ENCODE measurements at regions not wholly inside any gene's neighbourhood (a gene's known extent, or its start where the extent isn't known, plus 50 kb on each side); places are given as distances from the start of the nearest gene placed in this dataset.

DNA sequence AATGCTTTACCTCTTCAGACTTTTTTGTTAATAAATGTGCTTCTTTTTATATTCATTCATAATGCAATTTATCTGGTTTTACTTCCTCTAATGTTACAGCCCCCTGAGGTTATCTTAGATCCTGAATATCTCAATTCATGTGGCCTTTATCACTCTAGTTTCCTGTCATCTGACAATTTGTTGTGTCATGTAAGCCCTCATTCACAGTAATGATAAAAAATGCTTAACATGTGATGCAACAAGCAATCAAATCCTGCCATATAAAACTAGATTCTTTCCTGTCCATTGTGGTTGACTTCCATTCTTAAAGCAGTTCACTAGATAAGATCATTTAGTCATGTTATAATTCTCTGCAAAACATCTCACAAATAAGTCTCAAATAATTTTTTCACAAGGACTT is 991.2 kb upstream of the ACO1 start:
- ChIA-PET CTCF (no interaction called here), POLR2A (ENCODE audit: unreplicated experiment) (no interaction called here)
- H2BK15ac ChIP-seq (ENCODE audit: low read depth, low read length), result no peak overlapping the region
- no peak overlapping the region for H3K14ac ChIP-seq (replicated peaks; ENCODE audit: low read depth, low read length)
- in situ Hi-C loops (cut with MboI; ENCODE audit: low sequenced_read_pairs), result no loop called here
- dilution Hi-C loops (cut with HindIII; ENCODE audit: low sequenced_read_pairs, unreplicated experiment), result no loop called here
- H3K4me2 ChIP-seq (ENCODE audit: low read depth, low read length), result no peak overlapping the region
- no peak for TF ChIP-seq MXI1 (IDR thresholded peaks at IDR 0.05; ENCODE audit: borderline replicate concordance, low read depth, low read length)
- no peak for TF ChIP-seq USF2 (IDR thresholded peaks at IDR 0.05; ENCODE audit: low read depth, low read length)
- no peak for TF ChIP-seq MAFK (IDR thresholded peaks at IDR 0.05; ENCODE audit: low read depth, low read length)
- no peak for TF ChIP-seq CHD1 (IDR thresholded peaks at IDR 0.05; ENCODE audit: low read depth, low read length)
- no peak for TF ChIP-seq POLR2A (IDR thresholded peaks at IDR 0.05; ENCODE audit: low read depth, low read length)
- TF ChIP-seq RAD21 (IDR thresholded peaks at IDR 0.05; ENCODE audit: low read length), result no peak
- no peak overlapping the region for H3K4ac ChIP-seq (ENCODE audit: low read depth, low read length)
- H4K5ac ChIP-seq (ENCODE audit: low read depth, low read length), result no peak overlapping the region
- no peak overlapping the region for H2BK5ac ChIP-seq (ENCODE audit: low read depth, low read length, poor library complexity, severe bottlenecking)
- H3K36me3 ChIP-seq (ENCODE audit: control insufficient read depth, insufficient read depth, low read length), result no peaks in the 10 kb centered on the region
- DNase-seq (no peak), ATAC-seq (ENCODE audit: low read depth) (no peak)
- no peaks in the 10 kb centered on the region for H4K20me1 ChIP-seq (ENCODE audit: insufficient read depth, low read length)
- H3K9me1 ChIP-seq (ENCODE audit: insufficient read depth, low read length), result no peaks in the 10 kb centered on the region
- no peak overlapping the region for H3K9ac ChIP-seq (ENCODE audit: low read depth, low read length)
- no peaks in the 10 kb centered on the region for H3K9me3 ChIP-seq (ENCODE audit: control insufficient read depth, insufficient read depth, low read length)
- H3K23ac ChIP-seq (ENCODE audit: low read depth, low read length), result no peak overlapping the region
- no peaks in the 10 kb centered on the region for H3K27me3 ChIP-seq (ENCODE audit: control insufficient read depth, insufficient read depth, low read length)
- no peaks in the 10 kb centered on the region for H3K79me1 ChIP-seq (ENCODE audit: low read depth in 1 of 2, low read length in 2 of 2)
- no peak overlapping the region for H2BK20ac ChIP-seq (ENCODE audit: low read depth, low read length)
- no peak overlapping the region for H2AK9ac ChIP-seq (replicated peaks; ENCODE audit: low read depth, low read length, poor library complexity)
- H2AFZ ChIP-seq (replicated peaks; ENCODE audit: low read length, poor library complexity), result no peak overlapping the region
- H2BK120ac ChIP-seq (ENCODE audit: low read depth, low read length), result no peak overlapping the region
- H3K4me3 ChIP-seq (ENCODE audit: insufficient read depth, low read depth, low read length), result no peak overlapping the region
- no peaks in the 10 kb centered on the region for H3K4me1 ChIP-seq (ENCODE audit: control insufficient read depth, insufficient read depth, low read length)
- H3K18ac ChIP-seq (ENCODE audit: low read depth, low read length), result no peak overlapping the region
- no peak overlapping the region for H3K56ac ChIP-seq (ENCODE audit: extremely low read depth, insufficient read depth, low read length)
- no peak overlapping the region for H4K8ac ChIP-seq (ENCODE audit: low read depth in 2 of 2, low read length in 2 of 2)
- H4K91ac ChIP-seq (ENCODE audit: insufficient read depth, low read depth, low read length), result no peak overlapping the region
- BruUV-seq (replicated peaks), result no TSS peak
- no peak overlapping the region for H2AK5ac ChIP-seq (ENCODE audit: low read depth, low read length)
- no peak overlapping the region for H3K27ac ChIP-seq (ENCODE audit: insufficient read depth, low read length)
- intact Hi-C loops (cut with micrococcal nuclease), result no loop called here
